SK-N-SH treated with all-trans-retinoic acid at 6 μM for 48 hours (cell line): ENCODE measurements at regions not wholly inside any gene's neighbourhood (a gene's known extent, or its start where the extent isn't known, plus 50 kb on each side); places are given as distances from the start of the nearest gene placed in this dataset.

Experiments used
- ARNTL ChIP-seq: fragments of 450-650 bp; formaldehyde crosslinking; IDR thresholded peaks from 2 replicates; pipeline ENCODE4 v1.5.0; 2020; ENCODE audit warnings: low read depth, mild to moderate bottlenecking, moderate library complexity, borderline replicate concordance
- BACH2 ChIP-seq: fragments of 250-450 bp; sonication (Bioruptor Pico); IDR thresholded peaks from 2 replicates; pipeline ENCODE4 v1.9.0; 2021; ENCODE audit warnings: mild to moderate bottlenecking, borderline replicate concordance
- CREB5 ChIP-seq: fragments of 250-450 bp; sonication (Bioruptor Pico); IDR thresholded peaks from 2 replicates; pipeline ENCODE4 v1.5.1; 2020; ENCODE audit warnings: low read depth, mild to moderate bottlenecking, moderate library complexity
- CSDC2 ChIP-seq: fragments of 250-450 bp; sonication (Bioruptor Pico); IDR thresholded peaks from 2 replicates; pipeline ENCODE4 v1.5.0; 2020; ENCODE audit warnings: mild to moderate bottlenecking, moderate library complexity
- OSR1 ChIP-seq: fragments of 250-450 bp; sonication (Bioruptor Pico); IDR thresholded peaks from 2 replicates; pipeline ENCODE4 v1.8.0; 2022; ENCODE audit warnings: moderate library complexity, mild to moderate bottlenecking, inconsistent platforms
- RARB ChIP-seq: fragments of 250-450 bp; sonication (Bioruptor Pico); IDR thresholded peaks from 2 replicates; pipeline ENCODE4 v1.8.0; 2021; ENCODE audit warnings: mild to moderate bottlenecking, moderate library complexity
- SNAI2 ChIP-seq: fragments of 250-450 bp; sonication (Bioruptor Pico); IDR thresholded peaks from 2 replicates; pipeline ENCODE4 v1.5.0; 2020; ENCODE audit warnings: mild to moderate bottlenecking, moderate library complexity
- ZFP30 ChIP-seq: fragments of 450-650 bp; formaldehyde crosslinking; IDR thresholded peaks from 2 replicates; pipeline ENCODE4 v1.5.0; 2022; ENCODE audit warnings: mild to moderate bottlenecking, moderate library complexity
- ZNF8 ChIP-seq: fragments of 450-650 bp; formaldehyde crosslinking; IDR thresholded peaks from 2 replicates; pipeline ENCODE4 v1.5.0; 2020; ENCODE audit warnings: mild to moderate bottlenecking, moderate library complexity
- TF ChIP-seq, protein P1 (sequence below): fragments of 250-450 bp; sonication (Bioruptor Pico); IDR thresholded peaks from 2 replicates; pipeline ENCODE4 v1.8.0; 2020; ENCODE audit warnings: mild to moderate bottlenecking, moderate library complexity, borderline replicate concordance
- TF ChIP-seq, protein P2 (sequence below): fragments of 250-450 bp; sonication (Bioruptor Pico); IDR thresholded peaks from 2 replicates; pipeline ENCODE4 v1.5.1; 2021; ENCODE audit warnings: mild to moderate bottlenecking, moderate library complexity

GRCh38 chr1:67970088-67970487, 80.3 kb downstream of the DIRAS3 start:
- no peak for TF ChIP-seq RARB (CRISPR knock-in tag)
- TF ChIP-seq, protein P1, sequence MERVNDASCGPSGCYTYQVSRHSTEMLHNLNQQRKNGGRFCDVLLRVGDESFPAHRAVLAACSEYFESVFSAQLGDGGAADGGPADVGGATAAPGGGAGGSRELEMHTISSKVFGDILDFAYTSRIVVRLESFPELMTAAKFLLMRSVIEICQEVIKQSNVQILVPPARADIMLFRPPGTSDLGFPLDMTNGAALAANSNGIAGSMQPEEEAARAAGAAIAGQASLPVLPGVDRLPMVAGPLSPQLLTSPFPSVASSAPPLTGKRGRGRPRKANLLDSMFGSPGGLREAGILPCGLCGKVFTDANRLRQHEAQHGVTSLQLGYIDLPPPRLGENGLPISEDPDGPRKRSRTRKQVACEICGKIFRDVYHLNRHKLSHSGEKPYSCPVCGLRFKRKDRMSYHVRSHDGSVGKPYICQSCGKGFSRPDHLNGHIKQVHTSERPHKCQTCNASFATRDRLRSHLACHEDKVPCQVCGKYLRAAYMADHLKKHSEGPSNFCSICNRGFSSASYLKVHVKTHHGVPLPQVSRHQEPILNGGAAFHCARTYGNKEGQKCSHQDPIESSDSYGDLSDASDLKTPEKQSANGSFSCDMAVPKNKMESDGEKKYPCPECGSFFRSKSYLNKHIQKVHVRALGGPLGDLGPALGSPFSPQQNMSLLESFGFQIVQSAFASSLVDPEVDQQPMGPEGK: no peak
- TF ChIP-seq CREB5 (CRISPR knock-in tag): no peak
- TF ChIP-seq ARNTL (CRISPR knock-in tag): no peak
- no peak for TF ChIP-seq OSR1 (CRISPR knock-in tag)
- TF ChIP-seq SNAI2 (CRISPR knock-in tag): no peak
- TF ChIP-seq, protein P2, sequence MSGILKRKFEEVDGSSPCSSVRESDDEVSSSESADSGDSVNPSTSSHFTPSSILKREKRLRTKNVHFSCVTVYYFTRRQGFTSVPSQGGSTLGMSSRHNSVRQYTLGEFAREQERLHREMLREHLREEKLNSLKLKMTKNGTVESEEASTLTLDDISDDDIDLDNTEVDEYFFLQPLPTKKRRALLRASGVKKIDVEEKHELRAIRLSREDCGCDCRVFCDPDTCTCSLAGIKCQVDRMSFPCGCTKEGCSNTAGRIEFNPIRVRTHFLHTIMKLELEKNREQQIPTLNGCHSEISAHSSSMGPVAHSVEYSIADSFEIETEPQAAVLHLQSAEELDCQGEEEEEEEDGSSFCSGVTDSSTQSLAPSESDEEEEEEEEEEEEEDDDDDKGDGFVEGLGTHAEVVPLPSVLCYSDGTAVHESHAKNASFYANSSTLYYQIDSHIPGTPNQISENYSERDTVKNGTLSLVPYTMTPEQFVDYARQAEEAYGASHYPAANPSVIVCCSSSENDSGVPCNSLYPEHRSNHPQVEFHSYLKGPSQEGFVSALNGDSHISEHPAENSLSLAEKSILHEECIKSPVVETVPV (CRISPR knock-in tag): no peak
- no peak for TF ChIP-seq BACH2 (CRISPR knock-in tag)
- TF ChIP-seq ZFP30 (CRISPR knock-in tag): no peak
- no peak for TF ChIP-seq ZNF8 (CRISPR knock-in tag)
- no peak for TF ChIP-seq CSDC2 (CRISPR knock-in tag)
